ENCODE measurements at regions not wholly inside any gene's neighbourhood (a gene's known extent, or its start where the extent isn't known, plus 50 kb on each side); places are given as distances from the start of the nearest gene placed in this dataset.
"Not testable (repeated sequence)": the region's sequence is repeated elsewhere in the genome, so short reads cannot be mapped to it uniquely, and the experiment has no call there.

GRCh38 chr2:187188783-187189631 is 259.0 kb downstream of the CALCRL start:
- WGBS, 2 donors: 81 to 91% methylated on average over 4 of the region's 4 CpGs
- H3K27ac ChIP-seq: no peak overlapping the region
- H3K4me3 ChIP-seq: no peak overlapping the region
- H3K36me3 ChIP-seq: no peaks in the 10 kb centered on the region
- H3K27me3 ChIP-seq: no peaks in the 10 kb centered on the region
- TF ChIP-seq EP300 (IDR thresholded peaks at IDR 0.05): no peak
- H3K4me1 ChIP-seq: no peaks in the 10 kb centered on the region
- H3K9me3 ChIP-seq: no peaks in the 10 kb centered on the region
- DNase-seq (ENCODE audit: low spot score in 2 of 2): no peak

GRCh38 chr2:187187519-187187918 is 260.5 kb downstream of the CALCRL start:
- no peak for DNase-seq (ENCODE audit: low spot score in 2 of 2)
- Histone ChIP-seq H3K4me3 (no peak overlapping the region), H3K27ac (no peak overlapping the region), H3K4me1 (no peaks in the 10 kb centered on the region), H3K36me3 (no peaks in the 10 kb centered on the region), H3K27me3 (no peaks in the 10 kb centered on the region), H3K9me3 (peaks cover 0 to 11% (median 0%) of the 10 kb centered on the region in 4 donors)
- TF ChIP-seq EP300 (IDR thresholded peaks at IDR 0.05): no peak
- no peak for TF ChIP-seq CTCF (IDR thresholded peaks at IDR 0.05)
- no peak for TF ChIP-seq POLR2A (IDR thresholded peaks at IDR 0.05)

- Histone ChIP-seq H3K4me1 (no peaks in the 10 kb centered on the region), H3K9me3 (peaks cover 0 to 20% (median 0%) of the 10 kb centered on the region in 4 donors), H3K27me3 (no peaks in the 10 kb centered on the region), H3K36me3 (no peaks in the 10 kb centered on the region), H3K27ac (no peak overlapping the region), H3K4me3 (no peak overlapping the region)
- no peak for DNase-seq (ENCODE audit: low spot score in 2 of 2)
- WGBS, 2 donors: 95 to 96% methylated on average over 3 of the region's 3 CpGs
- no peak for TF ChIP-seq EP300 (IDR thresholded peaks at IDR 0.05)
- TF ChIP-seq CTCF (IDR thresholded peaks at IDR 0.05): no peak
- TF ChIP-seq POLR2A (IDR thresholded peaks at IDR 0.05): no peak
Measured at GRCh38 chr2:187180529-187180928, 267.5 kb downstream of the CALCRL start.

GRCh38 chr2:187178876-187179275 is 269.2 kb downstream of the CALCRL start:
- WGBS, 2 donors: 65 to 77% methylated on average over 3 of the region's 3 CpGs

GRCh38 chr2:187177253-187177652 is 270.8 kb downstream of the CALCRL start:
- H3K27me3 ChIP-seq: no peaks in the 10 kb centered on the region
- H3K36me3 ChIP-seq: no peaks in the 10 kb centered on the region
- WGBS, 2 donors: 88 to 93% methylated on average over 10 of the region's 10 CpGs
- no peak overlapping the region for H3K27ac ChIP-seq
- H3K4me3 ChIP-seq: no peak overlapping the region
- TF ChIP-seq CTCF (IDR thresholded peaks at IDR 0.05) (no peak), EP300 (IDR thresholded peaks at IDR 0.05) (no peak)
- DNase-seq (ENCODE audit: low spot score in 2 of 2): no peak
- H3K4me1 ChIP-seq: no peaks in the 10 kb centered on the region
- H3K9me3 ChIP-seq: peaks cover 0 to 6% (median 0%) of the 10 kb centered on the region in 4 donors

More at GRCh38 chr2:187178876-187179275, 269.2 kb downstream of the CALCRL start:
- not testable (repeated sequence) for H3K4me3 ChIP-seq; DNase-seq (ENCODE audit: low spot score in 2 of 2); H3K27me3 ChIP-seq; H3K27ac ChIP-seq; H3K4me1 ChIP-seq; H3K36me3 ChIP-seq
- H3K9me3 ChIP-seq: peaks cover 0 to 20% (median 0%) of the 10 kb centered on the region in 4 donors

GRCh38 chr2:187174582-187174981 is 273.5 kb downstream of the CALCRL start:
- H3K4me3 ChIP-seq: no peak overlapping the region
- WGBS, 2 donors: 95 to 100% methylated on average over 1 of the region's 1 CpG
- H3K36me3 ChIP-seq: no peaks in the 10 kb centered on the region
- H3K4me1 ChIP-seq: no peaks in the 10 kb centered on the region
- DNase-seq (ENCODE audit: low spot score in 2 of 2): no peak
- no peaks in the 10 kb centered on the region for H3K9me3 ChIP-seq
- H3K27me3 ChIP-seq: no peaks in the 10 kb centered on the region
- H3K27ac ChIP-seq: no peak overlapping the region
- TF ChIP-seq POLR2A (IDR thresholded peaks at IDR 0.05): no peak
- TF ChIP-seq EP300 (IDR thresholded peaks at IDR 0.05): no peak
- TF ChIP-seq CTCF (IDR thresholded peaks at IDR 0.05): no peak

Measured in tibial nerve (tissue), 4 donors.